ENCODE measurements at regions not wholly inside any gene's neighbourhood (a gene's known extent, or its start where the extent isn't known, plus 50 kb on each side); places are given as distances from the start of the nearest gene placed in this dataset.

GRCh38 chr5:18605186-18605585 lies 970.9 kb downstream of the TAF11L14 start:
- Histone ChIP-seq H2BK20ac (ENCODE audit: low read depth, low read length) (no peak overlapping the region), H3K18ac (ENCODE audit: low read depth, low read length) (no peak overlapping the region), H3K27me3 (ENCODE audit: control insufficient read depth, insufficient read depth, low read length) (no peaks in the 10 kb centered on the region), H3K9me1 (ENCODE audit: insufficient read depth, low read length) (no peaks in the 10 kb centered on the region), H2AK9ac (replicated peaks; ENCODE audit: low read depth, low read length, poor library complexity) (no peak overlapping the region), H2AK5ac (ENCODE audit: low read depth, low read length) (no peak overlapping the region), H3K14ac (replicated peaks; ENCODE audit: low read depth, low read length) (no peak overlapping the region), H3K79me1 (ENCODE audit: low read depth in 1 of 2, low read length in 2 of 2) (no peaks in the 10 kb centered on the region), H3K23ac (ENCODE audit: low read depth, low read length) (no peak overlapping the region), H2BK5ac (ENCODE audit: low read depth, low read length, poor library complexity, severe bottlenecking) (no peak overlapping the region), H3K4me3 (ENCODE audit: insufficient read depth, low read depth, low read length) (no peak overlapping the region), H2BK120ac (ENCODE audit: low read depth, low read length) (no peak overlapping the region), H2AFZ (replicated peaks; ENCODE audit: low read length, poor library complexity) (no peak overlapping the region), H4K91ac (ENCODE audit: insufficient read depth, low read depth, low read length) (no peak overlapping the region), H2BK15ac (ENCODE audit: low read depth, low read length) (no peak overlapping the region), H3K36me3 (ENCODE audit: control insufficient read depth, insufficient read depth, low read length) (no peaks in the 10 kb centered on the region), H4K5ac (ENCODE audit: low read depth, low read length) (no peak overlapping the region), H3K9ac (ENCODE audit: low read depth, low read length) (no peak overlapping the region), H3K27ac (ENCODE audit: insufficient read depth, low read length) (no peak overlapping the region), H3K4ac (ENCODE audit: low read depth, low read length) (no peak overlapping the region), H4K20me1 (ENCODE audit: insufficient read depth, low read length) (no peaks in the 10 kb centered on the region), H3K56ac (ENCODE audit: extremely low read depth, insufficient read depth, low read length) (no peak overlapping the region), H3K9me3 (ENCODE audit: control insufficient read depth, insufficient read depth, low read length) (peaks cover 2% of the 10 kb centered on the region), H4K8ac (ENCODE audit: low read depth in 2 of 2, low read length in 2 of 2) (no peak overlapping the region), H3K4me1 (ENCODE audit: control insufficient read depth, insufficient read depth, low read length) (no peaks in the 10 kb centered on the region), H3K4me2 (ENCODE audit: low read depth, low read length) (no peak overlapping the region)
- TF ChIP-seq POLR2A (IDR thresholded peaks at IDR 0.05; ENCODE audit: low read depth, low read length): no peak
- DNase-seq: no peak
- POLR2A ChIA-PET (ENCODE audit: unreplicated experiment): no interaction called here
- CTCF ChIA-PET: no interaction called here
- in situ Hi-C loops (cut with MboI; ENCODE audit: low sequenced_read_pairs) (no loop called here), dilution Hi-C loops (cut with HindIII; ENCODE audit: low sequenced_read_pairs, unreplicated experiment) (no loop called here), intact Hi-C loops (cut with micrococcal nuclease) (no loop called here)
- no peak for ATAC-seq (ENCODE audit: low read depth)
- BruUV-seq (replicated peaks): no TSS peak

Measured in IMR-90 (cell line).